Activated CD4-positive, alpha-beta T cell treated with anti-CD3 and anti-CD28 coated beads for 1 hour (primary cell): ENCODE measurements at regions not wholly inside any gene's neighbourhood (a gene's known extent, or its start where the extent isn't known, plus 50 kb on each side); places are given as distances from the start of the nearest gene placed in this dataset.
"Not testable (repeated sequence)": the region's sequence is repeated elsewhere in the genome, so short reads cannot be mapped to it uniquely, and the experiment has no call there.

Experiments used
- DNase-seq: peaks from one replicate; pipeline ENCODE4 v3.0.0-alpha.2; 2020

- DNase-seq = no peak
These were observed 353.7 kb upstream of the SGO1 start for GRCh38 chr3:20539666-20540065.

GRCh38 chr3:20537234-20537633 lies 351.2 kb upstream of the SGO1 start:
- no peak for DNase-seq

DNA sequence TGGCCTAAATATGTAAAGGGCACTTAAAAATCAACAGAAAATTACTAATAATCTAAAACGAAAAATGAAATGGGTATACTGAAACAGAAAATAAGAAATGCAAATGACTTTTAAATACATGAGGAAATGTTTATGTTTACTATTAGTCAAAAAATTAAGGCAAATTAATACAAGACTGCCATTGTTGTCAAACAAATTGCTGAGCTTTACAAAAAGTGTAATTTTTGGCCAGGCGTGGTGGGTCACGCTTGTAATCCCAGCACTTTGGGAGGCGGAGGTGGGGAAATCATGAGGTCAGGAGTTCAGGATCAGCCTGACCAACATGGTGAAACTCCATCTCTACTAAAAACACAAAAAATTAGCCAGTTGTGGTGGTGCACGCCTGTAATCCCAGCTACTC lies 343.9 kb upstream of the SGO1 start:
- no peak for DNase-seq

GRCh38 chr3:20528180-20528770 lies 342.3 kb upstream of the SGO1 start:
- no peak for DNase-seq

GRCh38 chr3:20527368-20527767 lies 341.4 kb upstream of the SGO1 start:
- no peak for DNase-seq

GRCh38 chr3:20524328-20524727 lies 338.3 kb upstream of the SGO1 start:
- DNase-seq = no peak

- no peak for DNase-seq
These were observed 337.3 kb upstream of the SGO1 start for GRCh38 chr3:20523293-20523692.

GRCh38 chr3:20517316-20517715 lies 331.3 kb upstream of the SGO1 start:
- DNase-seq = not testable (repeated sequence)

DNA sequence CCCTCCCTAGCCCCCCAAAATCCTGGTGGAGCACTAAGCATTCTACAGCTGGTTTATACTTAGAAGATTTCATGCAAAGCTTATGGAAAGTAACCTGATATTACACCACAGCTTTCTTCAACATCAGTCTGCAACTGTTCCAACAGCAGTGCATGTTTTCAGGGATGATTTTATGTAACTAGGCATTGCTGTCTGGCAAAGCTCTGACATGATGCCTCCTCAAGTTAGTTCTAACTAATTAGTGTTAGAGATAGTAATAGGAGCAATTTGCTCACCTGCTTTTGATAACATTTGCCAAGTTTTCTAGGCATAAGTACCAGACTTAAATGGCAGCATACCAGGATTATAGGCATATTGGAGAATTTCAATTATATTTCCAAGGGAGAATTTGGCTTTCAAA lies 330.3 kb upstream of the SGO1 start:
- DNase-seq = no peak

- DNase-seq = no peak
These were observed 329.8 kb upstream of the SGO1 start for GRCh38 chr3:20515834-20516233.

DNA sequence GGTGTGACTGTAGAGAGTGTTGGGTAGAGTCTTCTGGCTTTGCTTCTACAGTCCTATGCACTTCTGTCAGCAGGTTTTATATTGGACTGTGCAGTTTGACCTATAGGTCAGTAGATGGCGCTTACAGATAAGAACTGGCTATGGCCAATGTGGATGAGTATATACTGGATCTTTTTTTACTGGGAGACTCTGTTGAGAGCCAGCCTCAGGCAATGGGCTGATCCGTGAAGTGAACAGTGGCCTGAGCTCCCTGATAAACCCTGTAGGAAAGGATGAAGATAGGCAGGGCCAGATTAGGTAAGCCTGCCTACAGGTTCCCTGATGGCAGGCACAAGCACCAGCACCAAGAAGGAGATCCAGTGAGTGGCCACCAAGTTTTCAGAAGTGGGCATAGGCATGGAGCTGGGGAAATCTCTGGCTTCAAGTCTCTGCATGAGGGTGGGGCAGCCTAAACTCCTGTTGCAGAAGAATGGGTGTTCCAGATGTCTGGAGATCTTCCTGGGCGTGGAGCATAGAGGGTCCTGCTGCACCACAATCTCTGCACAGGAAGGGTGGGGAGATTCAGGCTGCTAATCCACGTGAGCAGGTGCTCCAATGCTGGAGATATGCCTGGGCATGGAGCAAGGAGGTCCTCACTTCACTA lies 326.0 kb upstream of the SGO1 start:
- DNase-seq = no peak

DNA sequence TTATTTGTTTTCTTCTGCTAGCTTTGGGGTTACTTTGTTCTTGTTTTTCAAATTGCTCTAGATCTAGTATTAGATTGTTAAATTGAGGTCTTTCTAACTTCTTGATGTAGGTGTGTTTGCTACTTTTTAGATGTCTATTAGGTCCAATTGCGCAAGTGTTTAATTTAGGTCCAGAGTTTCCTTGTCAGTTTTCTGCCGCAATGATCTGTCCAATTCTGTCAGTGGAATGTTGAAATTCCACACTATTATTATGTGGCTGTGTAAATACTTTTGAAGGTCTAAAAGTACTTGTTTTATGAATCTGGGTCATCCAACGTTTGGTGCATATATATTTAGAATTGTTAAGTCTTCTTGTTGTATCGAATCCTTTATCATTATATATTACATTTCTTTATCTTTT lies 324.4 kb upstream of the SGO1 start:
- no peak for DNase-seq

DNA sequence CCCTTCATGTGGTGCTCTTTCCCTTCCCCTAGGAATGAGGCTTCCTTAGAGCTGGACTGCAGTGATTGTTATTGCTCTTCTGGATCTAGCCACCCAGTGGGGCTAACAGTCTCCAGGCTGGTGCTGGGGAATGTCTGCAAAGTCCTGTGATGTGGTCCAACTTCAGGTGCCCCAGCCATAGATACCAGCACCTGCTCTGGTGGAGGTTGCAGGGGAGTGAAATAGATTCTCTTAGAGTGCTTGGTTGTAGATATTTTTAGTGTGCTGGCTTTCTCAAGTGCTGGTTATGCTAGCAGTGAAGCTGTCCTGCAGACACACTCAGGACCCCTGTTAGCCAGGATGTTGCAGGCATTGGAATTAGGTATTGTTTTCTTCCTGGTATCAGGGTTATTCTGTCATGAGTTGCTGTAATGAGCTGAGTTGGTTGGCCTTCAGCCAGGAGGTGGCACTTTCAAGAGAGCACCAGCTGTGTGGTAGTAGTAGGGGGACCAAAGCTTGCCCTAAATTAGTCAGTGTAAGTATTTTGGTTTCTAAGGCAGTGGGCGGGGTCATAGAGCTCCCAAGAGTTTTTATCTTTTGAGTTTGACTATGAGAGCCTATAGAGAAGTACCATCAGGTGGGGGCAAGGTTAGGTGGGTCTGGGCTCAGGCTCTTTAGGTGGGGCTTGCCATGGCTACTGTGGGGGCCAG lies 317.5 kb upstream of the SGO1 start:
- DNase-seq = no peak

DNA sequence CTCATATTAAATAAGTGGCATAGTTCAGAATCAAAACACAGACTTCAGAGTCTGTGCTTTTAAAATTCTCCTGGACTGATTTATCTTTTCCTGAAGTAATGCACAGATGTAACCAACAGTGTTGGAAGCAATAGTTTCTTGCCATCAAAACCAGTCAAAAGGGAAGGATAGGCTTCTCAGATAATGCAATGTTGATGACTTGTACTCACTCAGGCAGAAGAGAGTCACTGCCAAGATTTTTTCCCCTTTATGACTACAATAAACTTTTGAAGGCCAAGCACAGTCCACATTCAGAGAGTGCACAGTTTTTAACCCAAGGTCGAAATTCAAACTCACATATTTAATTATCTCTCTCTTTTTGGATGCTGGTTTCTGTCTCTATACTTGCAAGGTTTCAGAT lies 305.0 kb upstream of the SGO1 start:
- DNase-seq = no peak

- DNase-seq = no peak
These were observed 302.1 kb upstream of the SGO1 start for GRCh38 chr3:20488151-20488550.

- no peak for DNase-seq
These were observed 298.1 kb upstream of the SGO1 start for GRCh38 chr3:20484126-20484525.

GRCh38 chr3:20482350-20482749 lies 296.3 kb upstream of the SGO1 start:
- DNase-seq = no peak

DNA sequence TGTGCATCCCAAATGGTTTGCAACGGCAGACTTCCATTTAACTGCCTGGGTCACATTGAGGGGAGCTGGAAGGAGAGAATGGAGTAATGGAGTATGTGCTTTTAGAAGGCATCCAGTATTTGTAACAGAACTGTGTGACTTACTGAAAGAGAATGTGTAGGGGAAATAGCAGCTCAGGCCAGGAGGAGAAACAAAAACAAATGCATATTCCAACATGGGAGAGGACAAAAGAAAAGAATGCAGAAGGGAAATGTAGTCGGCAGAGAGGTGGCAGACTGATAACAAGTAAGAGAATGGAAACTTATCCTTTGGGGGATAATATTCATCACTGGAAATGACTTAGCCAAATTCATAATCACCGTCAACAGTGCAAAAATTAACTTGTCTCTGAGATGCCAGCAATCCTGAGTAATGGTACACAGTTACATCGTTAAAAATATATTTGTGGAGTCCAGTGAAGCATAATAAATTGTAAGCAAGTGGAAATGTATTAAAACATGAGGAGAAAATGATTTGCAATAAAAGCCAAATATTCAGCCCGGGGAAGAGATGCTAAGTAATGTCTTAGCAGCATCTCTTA lies 294.9 kb upstream of the SGO1 start:
- DNase-seq = no peak

- DNase-seq = no peak
These were observed 292.4 kb upstream of the SGO1 start for GRCh38 chr3:20478436-20478835.

- not testable (repeated sequence) for DNase-seq
These were observed 278.2 kb upstream of the SGO1 start for GRCh38 chr3:20464237-20464636.

GRCh38 chr3:20462723-20463122 lies 276.7 kb upstream of the SGO1 start:
- no peak for DNase-seq

- no peak for DNase-seq
These were observed 276.2 kb upstream of the SGO1 start for GRCh38 chr3:20462226-20462625.

GRCh38 chr3:20458994-20459716 lies 273.1 kb upstream of the SGO1 start:
- no peak for DNase-seq

- no peak for DNase-seq
These were observed 270.5 kb upstream of the SGO1 start for GRCh38 chr3:20456511-20456910.
